SK-N-DZ (cell line): ENCODE measurements at regions not wholly inside any gene's neighbourhood (a gene's known extent, or its start where the extent isn't known, plus 50 kb on each side); places are given as distances from the start of the nearest gene placed in this dataset.
"Not testable (repeated sequence)": the region's sequence is repeated elsewhere in the genome, so short reads cannot be mapped to it uniquely, and the experiment has no call there.

Experiments used
- DNase-seq: peaks from one replicate; pipeline ENCODE4 v3.0.0-alpha.2; 2015; ENCODE audit warnings: low spot score

DNA sequence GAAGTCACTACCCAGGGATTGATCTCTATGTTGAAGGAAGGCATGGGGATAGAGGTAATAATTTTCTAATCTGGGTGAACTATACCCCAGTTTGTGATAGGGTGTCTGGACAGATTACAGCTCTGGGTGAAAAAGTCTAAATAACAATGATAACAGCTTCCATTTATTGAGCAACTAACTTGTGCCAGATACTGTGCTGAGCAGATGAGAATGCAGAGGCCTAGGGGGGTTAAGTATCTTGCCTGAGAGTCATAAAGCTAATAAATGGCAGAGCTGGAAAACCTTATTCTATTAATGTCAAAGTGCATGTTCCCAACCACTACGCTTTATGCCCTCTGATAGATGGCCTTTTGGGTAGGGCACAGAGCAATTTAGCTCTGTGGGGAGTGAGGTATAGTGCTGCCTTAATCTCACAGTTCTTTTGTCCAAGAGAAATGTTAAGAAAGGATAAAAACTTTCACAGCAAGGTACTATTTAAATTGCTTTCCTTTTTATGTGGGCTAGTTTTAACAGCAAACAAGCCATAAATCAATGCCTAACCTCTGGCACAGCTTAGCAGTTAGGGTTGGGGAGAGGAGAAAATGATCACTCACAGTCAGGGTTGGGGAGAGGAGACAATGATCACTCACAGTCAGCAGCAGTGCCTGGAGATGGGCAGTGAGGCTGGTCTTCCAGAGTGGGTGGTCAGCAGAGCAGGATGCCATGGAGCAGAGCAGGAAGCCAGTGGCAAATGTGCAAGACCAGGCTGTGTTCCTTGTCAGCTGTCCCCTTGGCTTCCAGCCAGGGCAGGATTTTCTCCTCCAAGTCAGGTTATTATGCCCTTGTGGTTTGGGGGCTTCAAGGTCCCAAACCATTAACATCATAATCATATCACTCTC is 187.0 kb downstream of the CARTPT start:
- DNase-seq, result peak; percentile 49

- no peak for DNase-seq
Observed at GRCh38 chr5:71907001-71907588, 188.0 kb downstream of the CARTPT start.

GRCh38 chr5:71907608-71908145 is 188.6 kb downstream of the CARTPT start:
- no peak for DNase-seq

- no peak for DNase-seq
Observed at GRCh38 chr5:71910741-71911140, 191.7 kb downstream of the CARTPT start.

DNA sequence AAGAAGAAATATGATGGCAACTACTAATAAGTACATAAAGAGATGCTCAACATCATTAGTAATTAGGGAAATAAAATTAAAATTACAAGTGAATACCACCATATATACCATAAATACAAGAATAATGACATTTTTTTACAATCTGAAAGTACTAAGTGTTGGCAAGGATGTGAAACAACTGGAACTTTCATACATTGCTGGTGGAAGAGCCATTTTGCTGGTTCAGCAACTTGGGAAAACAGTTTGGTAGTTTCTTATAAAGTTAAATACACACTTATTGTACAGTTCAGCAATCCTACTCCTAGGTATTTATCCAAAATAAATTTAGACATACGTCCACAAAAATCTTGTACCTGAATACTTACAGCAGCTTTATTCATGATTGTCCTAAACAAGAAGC is 192.9 kb downstream of the CARTPT start:
- DNase-seq, result no peak

- no peak for DNase-seq
Observed at GRCh38 chr5:71914281-71914680, 193.0 kb upstream of the MAP1B start.

DNA sequence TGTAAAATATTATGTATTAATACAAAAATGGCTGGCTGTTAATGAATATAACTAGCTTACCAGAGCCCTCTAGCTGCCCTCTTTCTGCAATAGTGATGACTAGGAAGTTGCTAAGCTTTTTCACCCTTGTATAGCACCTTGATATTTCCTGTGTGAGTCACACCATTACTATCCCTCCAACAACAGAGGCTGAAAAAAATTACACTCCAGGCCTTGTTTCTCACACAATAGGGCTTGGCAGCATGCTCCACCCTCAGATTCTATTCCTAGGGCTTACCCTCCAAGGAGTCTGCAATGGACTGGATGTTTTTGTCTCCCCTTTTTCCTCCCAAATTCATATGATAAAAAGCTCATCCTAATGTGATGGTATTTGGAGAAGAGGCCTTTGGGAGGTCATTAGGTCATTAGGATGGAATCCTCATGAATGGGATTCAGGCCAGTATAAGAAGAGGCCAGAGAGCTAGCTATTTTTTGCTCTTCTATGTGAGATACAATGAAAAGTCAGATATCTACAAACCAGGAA is 184.6 kb upstream of the MAP1B start:
- no peak for DNase-seq

GRCh38 chr5:71923755-71924154 is 183.5 kb upstream of the MAP1B start:
- no peak for DNase-seq

- no peak for DNase-seq
Observed at GRCh38 chr5:71924325-71924724, 182.9 kb upstream of the MAP1B start.

GRCh38 chr5:71924980-71925379 is 182.3 kb upstream of the MAP1B start:
- no peak for DNase-seq

- no peak for DNase-seq
Observed at GRCh38 chr5:71925608-71926091, 181.6 kb upstream of the MAP1B start.

DNA sequence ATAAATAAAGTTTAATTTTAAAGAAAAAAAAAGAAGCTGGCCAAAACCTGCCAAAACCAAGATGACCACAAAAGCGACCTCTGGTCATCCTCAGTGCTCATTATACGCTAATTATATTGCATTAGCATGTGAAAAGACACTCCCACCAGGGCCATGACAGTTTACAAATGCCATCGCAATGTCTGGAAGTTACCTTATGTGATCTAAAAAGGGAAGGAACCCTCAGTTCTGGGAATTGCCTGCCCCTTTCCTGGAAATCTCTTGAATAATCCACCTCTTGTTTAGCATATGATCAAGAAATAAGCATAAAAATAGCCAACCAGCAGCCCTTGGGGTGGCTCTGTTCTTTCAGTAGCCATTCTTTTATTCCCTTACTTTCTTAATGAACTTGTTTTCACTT is 178.3 kb upstream of the MAP1B start:
- no peak for DNase-seq

DNA sequence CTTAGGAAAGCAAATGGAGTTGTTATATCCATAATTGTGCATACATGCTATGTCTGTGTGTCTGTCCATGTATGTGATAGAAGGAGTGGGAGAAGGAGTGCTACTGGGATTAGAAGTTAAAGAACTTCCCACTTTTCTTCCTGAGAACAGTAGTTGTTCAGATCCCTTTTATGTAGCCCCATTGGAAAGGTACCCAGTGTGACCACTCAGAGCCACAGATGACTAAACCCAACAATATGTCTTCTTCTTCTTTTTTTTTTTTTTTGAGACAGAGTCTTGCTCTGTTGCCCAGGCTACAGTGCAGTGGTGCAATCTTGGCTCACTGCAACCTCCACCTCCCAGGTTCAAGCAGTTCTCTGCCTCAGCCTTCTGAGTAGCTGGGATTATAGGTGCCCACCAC is 176.7 kb upstream of the MAP1B start:
- not testable (repeated sequence) for DNase-seq

GRCh38 chr5:71932131-71932654 is 175.1 kb upstream of the MAP1B start:
- DNase-seq, result no peak

- DNase-seq, result peak; percentile 77
Observed at GRCh38 chr5:71932655-71933338, 174.5 kb upstream of the MAP1B start.

- no peak for DNase-seq
Observed at GRCh38 chr5:71934322-71934721, 173.0 kb upstream of the MAP1B start.

GRCh38 chr5:71937921-71938698 is 169.2 kb upstream of the MAP1B start:
- peak; percentile 38 for DNase-seq

GRCh38 chr5:71938895-71939294 is 168.4 kb upstream of the MAP1B start:
- peak; percentile 71 for DNase-seq

- DNase-seq, result peak; percentile 87
Observed at GRCh38 chr5:71939452-71940230, 167.6 kb upstream of the MAP1B start.

- no peak for DNase-seq
Observed at GRCh38 chr5:71943874-71944273, 163.4 kb upstream of the MAP1B start.
